IMR-90 (cell line): ENCODE measurements at regions not wholly inside any gene's neighbourhood (a gene's known extent, or its start where the extent isn't known, plus 50 kb on each side); places are given as distances from the start of the nearest gene placed in this dataset.

Experiments
- ATAC-seq: fragments of 200-7000 bp; cut with Tn5 transposase; 2 replicates; pipeline ENCODE4 v1.9.1; 2020; ENCODE audit warnings: low read depth, mild to moderate bottlenecking, moderate library complexity
- BruUV-seq: library from RNA; stranded (reverse); fragments of 400-500 nt; replicated peaks from 2 replicates; lab custom pipeline; 2021; lab: Mats Ljungman, UMichigan
- CTCF ChIA-PET: fragments of 300-600 bp; formaldehyde crosslinking; extraction: SDS; loops from one replicate; lab custom pipeline; 2021; ENCODE audit warnings: antibody characterized with exemption; lab: Yijun Ruan, JAX
- POLR2A ChIA-PET: fragments of 300-600 bp; sonication (Branson Sonifier 250); formaldehyde crosslinking; loops from one replicate; lab custom pipeline; 2022; ENCODE audit warnings: antibody characterized with exemption; ENCODE audit not compliant: unreplicated experiment; lab: Charles Lee
- DNase-seq: peaks from one replicate; pipeline ENCODE4 v3.0.0; 2013
- H2AFZ ChIP-seq: replicated peaks from 2 replicates; pipeline ENCODE3; 2013; ENCODE audit warnings: low read length, mild to moderate bottlenecking; ENCODE audit not compliant: poor library complexity
- H2AK5ac ChIP-seq: 2 replicates; pipeline ENCODE4 v1.6.1; 2013; ENCODE audit warnings: low read depth, low read length, inconsistent platforms
- H2AK9ac ChIP-seq: replicated peaks from 2 replicates; pipeline ENCODE3; 2013; ENCODE audit warnings: mild to moderate bottlenecking, low read depth, low read length, moderate library complexity; ENCODE audit not compliant: poor library complexity
- H2BK120ac ChIP-seq: 2 replicates; pipeline ENCODE4 v1.6.1; 2013; ENCODE audit warnings: low read depth, low read length, inconsistent platforms
- H2BK15ac ChIP-seq: 3 replicates; pipeline ENCODE4 v1.6.1; 2013; ENCODE audit warnings: low read depth, low read length, inconsistent platforms
- H2BK20ac ChIP-seq: 2 replicates; pipeline ENCODE4 v1.6.1; 2013; ENCODE audit warnings: low read depth, mild to moderate bottlenecking, inconsistent platforms, low read length, moderate library complexity
- H2BK5ac ChIP-seq: 2 replicates; pipeline ENCODE4 v1.6.1; 2013; ENCODE audit warnings: mild to moderate bottlenecking, low read depth, low read length, inconsistent platforms; ENCODE audit not compliant: poor library complexity, severe bottlenecking
- H3K14ac ChIP-seq: replicated peaks from 2 replicates; pipeline ENCODE4 v1.6.1; 2013; ENCODE audit warnings: low read depth, low read length, inconsistent platforms
- H3K18ac ChIP-seq: 2 replicates; pipeline ENCODE4 v1.6.1; 2013; ENCODE audit warnings: low read depth, low read length, control low read depth
- H3K23ac ChIP-seq: 2 replicates; pipeline ENCODE4 v1.6.1; 2013; ENCODE audit warnings: low read depth, low read length, inconsistent platforms
- H3K27ac ChIP-seq: 2 replicates; pipeline ENCODE4 v1.5.1; 2013; ENCODE audit warnings: mild to moderate bottlenecking, control low read depth, low read length; ENCODE audit not compliant: insufficient read depth
- H3K27me3 ChIP-seq: 2 replicates; pipeline ENCODE4 v1.6.1; 2013; ENCODE audit warnings: low read length; ENCODE audit not compliant: control insufficient read depth, insufficient read depth
- H3K36me3 ChIP-seq: 2 replicates; pipeline ENCODE4 v1.6.1; 2013; ENCODE audit warnings: low read length, mixed read lengths; ENCODE audit not compliant: control insufficient read depth, insufficient read depth
- H3K4ac ChIP-seq: 2 replicates; pipeline ENCODE4 v1.6.1; 2013; ENCODE audit warnings: low read depth, low read length, inconsistent platforms
- H3K4me1 ChIP-seq: 2 replicates; pipeline ENCODE4 v1.6.1; 2013; ENCODE audit warnings: low read length, mixed read lengths; ENCODE audit not compliant: control insufficient read depth, insufficient read depth
- H3K4me2 ChIP-seq: 2 replicates; pipeline ENCODE4 v1.6.1; 2013; ENCODE audit warnings: low read depth, mild to moderate bottlenecking, control low read depth, low read length, moderate library complexity
- H3K4me3 ChIP-seq: 2 replicates; pipeline ENCODE4 v1.5.1; 2013; ENCODE audit warnings: low read depth, mild to moderate bottlenecking, control low read depth, low read length, moderate library complexity; ENCODE audit not compliant: insufficient read depth
- H3K56ac ChIP-seq: 2 replicates; pipeline ENCODE4 v1.6.1; 2013; ENCODE audit warnings: low read length, inconsistent platforms; ENCODE audit not compliant: insufficient read depth; ENCODE audit errors: extremely low read depth
- H3K79me1 ChIP-seq, 2 experiments: 2 replicates each; pipeline ENCODE4 v1.6.1; 2013; ENCODE audit warnings: low read length in 2 of 2, inconsistent platforms in 1 of 2, low read depth in 1 of 2
- H3K9ac ChIP-seq: 2 replicates; pipeline ENCODE4 v1.6.1; 2013; ENCODE audit warnings: low read depth, low read length, control low read depth
- H3K9me1 ChIP-seq: 2 replicates; pipeline ENCODE4 v1.6.1; 2013; ENCODE audit warnings: low read length, inconsistent platforms; ENCODE audit not compliant: insufficient read depth
- H3K9me3 ChIP-seq: 2 replicates; pipeline ENCODE4 v1.6.1; 2013; ENCODE audit warnings: low read length; ENCODE audit not compliant: control insufficient read depth, insufficient read depth
- H4K20me1 ChIP-seq: 2 replicates; pipeline ENCODE4 v1.6.1; 2013; ENCODE audit warnings: low read length, inconsistent platforms; ENCODE audit not compliant: insufficient read depth
- H4K5ac ChIP-seq: 2 replicates; pipeline ENCODE4 v1.6.1; 2013; ENCODE audit warnings: mild to moderate bottlenecking, low read depth, low read length, control low read depth
- H4K8ac ChIP-seq, 2 experiments: 2 replicates each; pipeline ENCODE4 v1.6.1; 2013; ENCODE audit warnings: low read depth in 2 of 2, low read length in 2 of 2, control low read depth in 1 of 2, inconsistent platforms in 1 of 2
- H4K91ac ChIP-seq: 2 replicates; pipeline ENCODE4 v1.6.1; 2013; ENCODE audit warnings: low read depth, low read length, inconsistent platforms; ENCODE audit not compliant: insufficient read depth
- CHD1 ChIP-seq: IDR thresholded peaks from 2 replicates; pipeline ENCODE4 v1.6.1; 2012; ENCODE audit warnings: low read depth, low read length, improper control_type of control experiment
- ELK1 ChIP-seq: fragments of 150-350 bp; IDR thresholded peaks from 2 replicates; pipeline ENCODE4 v1.6.1; 2016; ENCODE audit warnings: low read depth, mild to moderate bottlenecking, low read length, moderate library complexity, borderline replicate concordance
- MAZ ChIP-seq: IDR thresholded peaks from 2 replicates; pipeline ENCODE4 v1.6.1; 2012; ENCODE audit warnings: low read depth, mild to moderate bottlenecking, low read length, improper control_type of control experiment, moderate library complexity, borderline replicate concordance
- MXI1 ChIP-seq: IDR thresholded peaks from 2 replicates; pipeline ENCODE4 v1.6.1; 2012; ENCODE audit warnings: low read depth, mild to moderate bottlenecking, low read length, moderate library complexity, borderline replicate concordance
- NFE2L2 ChIP-seq: fragments of 150-350 bp; IDR thresholded peaks from 2 replicates; pipeline ENCODE4 v1.6.1; 2016; ENCODE audit warnings: low read depth, mild to moderate bottlenecking, low read length
- POLR2A ChIP-seq: IDR thresholded peaks from 2 replicates; pipeline ENCODE4 v1.6.1; 2012; ENCODE audit warnings: mild to moderate bottlenecking, low read depth, low read length
- RAD21 ChIP-seq: IDR thresholded peaks from 2 replicates; pipeline ENCODE4 v1.6.1; 2012; ENCODE audit warnings: low read length, improper control_type of control experiment
- RFX5 ChIP-seq: IDR thresholded peaks from 2 replicates; pipeline ENCODE4 v1.8.0; 2012; ENCODE audit warnings: low read depth, mild to moderate bottlenecking, low read length, moderate library complexity
- SMC3 ChIP-seq: fragments of 150-350 bp; IDR thresholded peaks from 2 replicates; pipeline ENCODE4 v1.6.1; 2016; ENCODE audit warnings: low read depth, mild to moderate bottlenecking, antibody characterized with exemption, low read length, moderate library complexity
- dilution Hi-C: fragments of 300-500 bp; cut with HindIII; formaldehyde crosslinking; loops from one replicate; pipeline ENCODE4 v1.14.3; 2018; ENCODE audit warnings: low sequenced_read_pairs; ENCODE audit not compliant: unreplicated experiment
- in situ Hi-C: fragments of 300-500 bp; cut with MboI; formaldehyde crosslinking; loops from 3 replicates; pipeline ENCODE4 v1.14.3; 2019; ENCODE audit warnings: low sequenced_read_pairs, inconsistent platforms, mixed read lengths
- intact Hi-C: fragments of 100-400 bp; cut with micrococcal nuclease; formaldehyde crosslinking; loops from 2 replicates; pipeline ENCODE4 v1.10.0; 2022
- TF ChIP-seq, protein P1 (sequence below): fragments of 150-350 bp; IDR thresholded peaks from 2 replicates; pipeline ENCODE4 v1.6.1; 2017; ENCODE audit warnings: mild to moderate bottlenecking, antibody characterized with exemption, low read length, low read depth
- TF ChIP-seq, protein P2 (sequence below): conservative IDR thresholded peaks from 2 replicates; pipeline ENCODE4 v1.5.1; 2012; ENCODE audit warnings: mild to moderate bottlenecking, low read depth, low read length, improper control_type of control experiment

- no peak overlapping the region for H3K27ac ChIP-seq
- H3K79me1 ChIP-seq: no peaks in the 10 kb centered on the region
- H3K9me3 ChIP-seq: no peaks in the 10 kb centered on the region
- ChIA-PET POLR2A (no interaction called here), CTCF (interaction anchor here (1.0 kb wide), 1 partner anchor 12 kb away, joined by 3 read pairs; no protein-coding TSS in a partner anchor)
- no peak overlapping the region for H3K9ac ChIP-seq
- H2AFZ ChIP-seq: no peak overlapping the region
- no peak for ATAC-seq
- H3K4ac ChIP-seq: no peak overlapping the region
- TF ChIP-seq, protein P1, sequence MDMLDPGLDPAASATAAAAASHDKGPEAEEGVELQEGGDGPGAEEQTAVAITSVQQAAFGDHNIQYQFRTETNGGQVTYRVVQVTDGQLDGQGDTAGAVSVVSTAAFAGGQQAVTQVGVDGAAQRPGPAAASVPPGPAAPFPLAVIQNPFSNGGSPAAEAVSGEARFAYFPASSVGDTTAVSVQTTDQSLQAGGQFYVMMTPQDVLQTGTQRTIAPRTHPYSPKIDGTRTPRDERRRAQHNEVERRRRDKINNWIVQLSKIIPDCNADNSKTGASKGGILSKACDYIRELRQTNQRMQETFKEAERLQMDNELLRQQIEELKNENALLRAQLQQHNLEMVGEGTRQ: no peak
- TF ChIP-seq CHD1 (no peak), NFE2L2 (no peak), ELK1 (no peak), MAZ (no peak), SMC3 (no peak), RFX5 (no peak), MXI1 (no peak), RAD21 (no peak), POLR2A (no peak)
- TF ChIP-seq, protein P2, sequence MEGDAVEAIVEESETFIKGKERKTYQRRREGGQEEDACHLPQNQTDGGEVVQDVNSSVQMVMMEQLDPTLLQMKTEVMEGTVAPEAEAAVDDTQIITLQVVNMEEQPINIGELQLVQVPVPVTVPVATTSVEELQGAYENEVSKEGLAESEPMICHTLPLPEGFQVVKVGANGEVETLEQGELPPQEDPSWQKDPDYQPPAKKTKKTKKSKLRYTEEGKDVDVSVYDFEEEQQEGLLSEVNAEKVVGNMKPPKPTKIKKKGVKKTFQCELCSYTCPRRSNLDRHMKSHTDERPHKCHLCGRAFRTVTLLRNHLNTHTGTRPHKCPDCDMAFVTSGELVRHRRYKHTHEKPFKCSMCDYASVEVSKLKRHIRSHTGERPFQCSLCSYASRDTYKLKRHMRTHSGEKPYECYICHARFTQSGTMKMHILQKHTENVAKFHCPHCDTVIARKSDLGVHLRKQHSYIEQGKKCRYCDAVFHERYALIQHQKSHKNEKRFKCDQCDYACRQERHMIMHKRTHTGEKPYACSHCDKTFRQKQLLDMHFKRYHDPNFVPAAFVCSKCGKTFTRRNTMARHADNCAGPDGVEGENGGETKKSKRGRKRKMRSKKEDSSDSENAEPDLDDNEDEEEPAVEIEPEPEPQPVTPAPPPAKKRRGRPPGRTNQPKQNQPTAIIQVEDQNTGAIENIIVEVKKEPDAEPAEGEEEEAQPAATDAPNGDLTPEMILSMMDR: no peak
- no peak overlapping the region for H2BK120ac ChIP-seq
- BruUV-seq: no TSS peak
- H3K56ac ChIP-seq: no peak overlapping the region
- H4K91ac ChIP-seq: no peak overlapping the region
- H2BK15ac ChIP-seq: no peak overlapping the region
- no peak overlapping the region for H4K5ac ChIP-seq
- H3K23ac ChIP-seq: no peak overlapping the region
- in situ Hi-C loops (no loop called here), intact Hi-C loops (no loop called here), dilution Hi-C loops (no loop called here)
- no peaks in the 10 kb centered on the region for H4K20me1 ChIP-seq
- no peaks in the 10 kb centered on the region for H3K27me3 ChIP-seq
- no peak for DNase-seq
- no peak overlapping the region for H3K14ac ChIP-seq
- H3K36me3 ChIP-seq: no peaks in the 10 kb centered on the region
- no peak overlapping the region for H2BK5ac ChIP-seq
- H2BK20ac ChIP-seq: no peak overlapping the region
- H3K9me1 ChIP-seq: no peaks in the 10 kb centered on the region
- no peak overlapping the region for H2AK9ac ChIP-seq
- H3K4me2 ChIP-seq: no peak overlapping the region
- no peaks in the 10 kb centered on the region for H3K4me1 ChIP-seq
- H3K18ac ChIP-seq: no peak overlapping the region
- H3K4me3 ChIP-seq: no peak overlapping the region
- no peak overlapping the region for H4K8ac ChIP-seq
- no peak overlapping the region for H2AK5ac ChIP-seq
Measured at GRCh38 chr3:65018801-65019200, 331.0 kb upstream of the ADAMTS9 start.
